Keratinocyte (primary cell): ENCODE measurements at regions not wholly inside any gene's neighbourhood (a gene's known extent, or its start where the extent isn't known, plus 50 kb on each side); places are given as distances from the start of the nearest gene placed in this dataset.

Source experiments
- DNase-seq: peaks from one replicate; pipeline ENCODE4 v3.0.0-alpha.2; 2011; ENCODE audit warnings: low read depth, missing footprints, low spot score
- FAIRE-seq: peaks from 2 replicates; lab custom pipeline; 2011; peaks lifted over from hg19 to GRCh38; lab: Jason Lieb, UNC
- H2AFZ ChIP-seq: 2 replicates; pipeline ENCODE4 v1.6.0; 2012; ENCODE audit warnings: low read length, control low read depth, inconsistent platforms; ENCODE audit not compliant: control insufficient read depth
- H3K27ac ChIP-seq: 2 replicates; pipeline ENCODE4 v1.5.1; 2011; ENCODE audit warnings: low read length; ENCODE audit not compliant: control insufficient read depth, insufficient read depth
- H3K27me3 ChIP-seq: 3 replicates; pipeline ENCODE4 v1.6.0; 2011; ENCODE audit warnings: low read length; ENCODE audit not compliant: control insufficient read depth, insufficient read depth; ENCODE audit errors: extremely low read depth
- H3K36me3 ChIP-seq, 2 experiments: 2 replicates in 1 of 2; 3 replicates in 1 of 2; pipeline ENCODE4 v1.5.1; 2011; ENCODE audit warnings: low read length in 2 of 2, mild to moderate bottlenecking in 1 of 2; ENCODE audit not compliant: control insufficient read depth in 2 of 2, insufficient read depth in 2 of 2; ENCODE audit errors: extremely low read depth in 1 of 2
- H3K4me1 ChIP-seq: 3 replicates; pipeline ENCODE4 v1.5.1; 2011; ENCODE audit warnings: low read length; ENCODE audit not compliant: control insufficient read depth, insufficient read depth; ENCODE audit errors: extremely low read depth
- H3K4me2 ChIP-seq: 3 replicates; pipeline ENCODE4 v1.6.0; 2011; ENCODE audit warnings: low read depth, low read length; ENCODE audit not compliant: control insufficient read depth, insufficient read depth; ENCODE audit errors: extremely low read depth
- H3K4me3 ChIP-seq, 3 experiments: fragments of 200-600 bp in 1 of 3; sonication (generic) in 1 of 3; 2 replicates in 2 of 3; 3 replicates in 1 of 3; pipeline ENCODE4 v1.5.1; 2011 to 2016; ENCODE audit warnings: low read length in 3 of 3, mild to moderate bottlenecking in 3 of 3, control low read depth in 2 of 3, inconsistent platforms in 1 of 3, low read depth in 1 of 3, mixed read lengths in 1 of 3, mixed run types in 1 of 3, moderate library complexity in 1 of 3; ENCODE audit not compliant: control insufficient read depth in 2 of 3, insufficient read depth in 2 of 3; ENCODE audit errors: extremely low read depth in 1 of 3
- H3K79me2 ChIP-seq: 2 replicates; pipeline ENCODE4 v1.6.0; 2012; ENCODE audit warnings: low read length; ENCODE audit not compliant: control insufficient read depth, insufficient read depth
- H3K9ac ChIP-seq: 3 replicates; pipeline ENCODE4 v1.6.0; 2011; ENCODE audit warnings: low read length; ENCODE audit not compliant: control insufficient read depth, insufficient read depth; ENCODE audit errors: extremely low read depth
- H3K9me1 ChIP-seq: 3 replicates; pipeline ENCODE4 v1.6.0; 2011; ENCODE audit warnings: low read length; ENCODE audit not compliant: control insufficient read depth, insufficient read depth; ENCODE audit errors: extremely low read depth
- H3K9me3 ChIP-seq: 2 replicates; pipeline ENCODE4 v1.5.1; 2012; ENCODE audit warnings: low read depth, low read length; ENCODE audit not compliant: control insufficient read depth
- H4K20me1 ChIP-seq: 3 replicates; pipeline ENCODE4 v1.6.0; 2011; ENCODE audit warnings: low read length; ENCODE audit not compliant: control insufficient read depth, insufficient read depth; ENCODE audit errors: extremely low read depth
- EZH2 ChIP-seq: IDR thresholded peaks from one replicate; pipeline ENCODE4 v1.6.1; 2012; ENCODE audit warnings: inconsistent platforms, mild to moderate bottlenecking, low read length, moderate library complexity
- dilution Hi-C: fragments of 300-500 bp; cut with MboI; formaldehyde crosslinking; loops from one replicate; pipeline ENCODE4 v1.7.0; 2020; ENCODE audit warnings: low sequenced_read_pairs; ENCODE audit not compliant: extremely low pct_ligation_motif_present
- TF ChIP-seq, protein P1 (sequence below), 3 experiments: IDR thresholded peaks in 1 of 3; conservative IDR thresholded peaks in 1 of 3; optimal IDR thresholded peaks in 1 of 3; 2 replicates in 2 of 3; 3 replicates in 1 of 3; pipeline versions ENCODE3 to v1.5.1; 2011; ENCODE audit warnings: low read length in 3 of 3, mild to moderate bottlenecking in 3 of 3, moderate library complexity in 2 of 3, control low read depth in 1 of 3, inconsistent platforms in 1 of 3; ENCODE audit not compliant: insufficient read depth in 2 of 3; ENCODE audit errors: extremely low read depth in 1 of 3

DNA sequence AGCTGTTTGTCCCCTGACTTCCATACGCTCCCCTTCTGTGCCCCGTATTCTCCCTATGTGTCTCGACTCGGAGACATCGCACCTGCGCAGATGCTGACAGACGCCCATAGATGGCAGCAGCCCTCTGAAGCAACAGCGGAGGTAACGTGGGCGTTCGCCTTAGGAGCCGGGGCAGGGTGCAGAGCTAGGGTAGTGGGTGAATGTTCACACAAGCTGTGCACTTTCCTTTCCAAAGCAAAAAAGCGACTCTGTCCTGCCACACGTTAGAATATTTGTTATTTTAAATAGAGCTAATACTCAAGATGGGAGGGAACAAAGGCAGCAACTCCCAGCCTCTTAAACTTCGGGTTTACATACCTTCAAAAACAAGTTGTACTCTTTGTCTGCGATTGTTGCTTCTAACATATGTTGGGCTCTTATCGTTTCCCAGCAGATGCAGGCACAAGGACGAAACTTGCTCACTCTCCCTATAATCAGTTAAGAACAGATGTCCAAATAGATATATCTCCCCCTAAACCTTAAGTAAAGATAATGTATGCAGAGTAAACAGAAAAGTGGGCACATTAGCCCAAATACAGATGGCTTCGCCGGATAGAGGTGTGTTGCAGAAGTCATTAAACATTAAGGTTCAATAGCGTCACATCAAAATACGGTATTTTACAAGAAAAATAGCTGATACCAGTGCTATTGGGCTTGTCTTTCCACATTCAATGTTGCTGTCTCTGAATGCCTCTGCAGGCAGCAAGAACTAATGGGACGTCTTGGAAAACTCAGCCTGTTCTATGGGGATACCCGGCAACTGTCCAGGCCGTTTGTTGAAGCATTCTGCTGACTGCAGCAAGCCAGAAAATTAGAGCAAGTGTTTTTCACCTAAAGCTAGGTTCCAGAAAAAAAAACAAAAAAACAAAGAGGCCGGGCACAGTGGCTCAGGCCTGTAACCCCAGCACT lies 340.3 kb upstream of the PRKCQ start:
- H3K4me3 ChIP-seq: no peak overlapping the region
- no peak overlapping the region for H3K27ac ChIP-seq
- no peaks in the 10 kb centered on the region for H3K36me3 ChIP-seq
- no peaks in the 10 kb centered on the region for H4K20me1 ChIP-seq
- H3K9me1 ChIP-seq: no peaks in the 10 kb centered on the region
- peaks cover 7% of the 10 kb centered on the region for H3K4me1 ChIP-seq
- dilution Hi-C loops: no loop called here
- no peak for DNase-seq
- FAIRE-seq: peak; percentile 57
- no peak overlapping the region for H2AFZ ChIP-seq
- no peak overlapping the region for H3K9ac ChIP-seq
- TF ChIP-seq EZH2: no peak
- TF ChIP-seq, protein P1, sequence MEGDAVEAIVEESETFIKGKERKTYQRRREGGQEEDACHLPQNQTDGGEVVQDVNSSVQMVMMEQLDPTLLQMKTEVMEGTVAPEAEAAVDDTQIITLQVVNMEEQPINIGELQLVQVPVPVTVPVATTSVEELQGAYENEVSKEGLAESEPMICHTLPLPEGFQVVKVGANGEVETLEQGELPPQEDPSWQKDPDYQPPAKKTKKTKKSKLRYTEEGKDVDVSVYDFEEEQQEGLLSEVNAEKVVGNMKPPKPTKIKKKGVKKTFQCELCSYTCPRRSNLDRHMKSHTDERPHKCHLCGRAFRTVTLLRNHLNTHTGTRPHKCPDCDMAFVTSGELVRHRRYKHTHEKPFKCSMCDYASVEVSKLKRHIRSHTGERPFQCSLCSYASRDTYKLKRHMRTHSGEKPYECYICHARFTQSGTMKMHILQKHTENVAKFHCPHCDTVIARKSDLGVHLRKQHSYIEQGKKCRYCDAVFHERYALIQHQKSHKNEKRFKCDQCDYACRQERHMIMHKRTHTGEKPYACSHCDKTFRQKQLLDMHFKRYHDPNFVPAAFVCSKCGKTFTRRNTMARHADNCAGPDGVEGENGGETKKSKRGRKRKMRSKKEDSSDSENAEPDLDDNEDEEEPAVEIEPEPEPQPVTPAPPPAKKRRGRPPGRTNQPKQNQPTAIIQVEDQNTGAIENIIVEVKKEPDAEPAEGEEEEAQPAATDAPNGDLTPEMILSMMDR (optimal IDR thresholded peaks at IDR 0.05 in 1 of 3, IDR thresholded peaks at IDR 0.05 in 1 of 3, conservative IDR thresholded peaks at IDR 0.05 in 1 of 3; ENCODE audit: extremely low read depth in 1 of 3, insufficient read depth in 2 of 3, low read length in 3 of 3): peak; percentile 81 to 93 (median 84)
- H3K27me3 ChIP-seq: no peaks in the 10 kb centered on the region
- H3K4me2 ChIP-seq: peak overlapping the region; percentile 66
- H3K79me2 ChIP-seq: no peaks in the 10 kb centered on the region
- no peaks in the 10 kb centered on the region for H3K9me3 ChIP-seq

- DNase-seq: no peak
- H2AFZ ChIP-seq: no peak overlapping the region
- no peak overlapping the region for H3K4me2 ChIP-seq
- H3K27me3 ChIP-seq: no peaks in the 10 kb centered on the region
- no peaks in the 10 kb centered on the region for H3K9me1 ChIP-seq
- H3K79me2 ChIP-seq: no peaks in the 10 kb centered on the region
- no peak overlapping the region for H3K4me3 ChIP-seq
- no peaks in the 10 kb centered on the region for H3K9me3 ChIP-seq
- peaks cover 3% of the 10 kb centered on the region for H3K4me1 ChIP-seq
- H3K9ac ChIP-seq: no peak overlapping the region
- H4K20me1 ChIP-seq: no peaks in the 10 kb centered on the region
- H3K36me3 ChIP-seq: no peaks in the 10 kb centered on the region
- no peak overlapping the region for H3K27ac ChIP-seq
- TF ChIP-seq EZH2: no peak
- TF ChIP-seq, protein P1 (optimal IDR thresholded peaks at IDR 0.05 in 1 of 3, IDR thresholded peaks at IDR 0.05 in 1 of 3, conservative IDR thresholded peaks at IDR 0.05 in 1 of 3; ENCODE audit: extremely low read depth in 1 of 3, insufficient read depth in 2 of 3, low read length in 3 of 3): no peak
- no peak for FAIRE-seq
- dilution Hi-C loops: no loop called here
Measured at GRCh38 chr10:6919077-6919476, 339.0 kb upstream of the PRKCQ start.
